DMS53 treated with DMSO at 0.1 percent for 48 hours (cell line): ENCODE measurements at regions not wholly inside any gene's neighbourhood (a gene's known extent, or its start where the extent isn't known, plus 50 kb on each side); places are given as distances from the start of the nearest gene placed in this dataset.
"Not testable (repeated sequence)": the region's sequence is repeated elsewhere in the genome, so short reads cannot be mapped to it uniquely, and the experiment has no call there.

ENCODE experiments used
- DNase-seq: peaks from one replicate; lab custom pipeline; 2025; ENCODE audit not compliant: unreplicated experiment; lab: John Stamatoyannopoulos, UW

DNA sequence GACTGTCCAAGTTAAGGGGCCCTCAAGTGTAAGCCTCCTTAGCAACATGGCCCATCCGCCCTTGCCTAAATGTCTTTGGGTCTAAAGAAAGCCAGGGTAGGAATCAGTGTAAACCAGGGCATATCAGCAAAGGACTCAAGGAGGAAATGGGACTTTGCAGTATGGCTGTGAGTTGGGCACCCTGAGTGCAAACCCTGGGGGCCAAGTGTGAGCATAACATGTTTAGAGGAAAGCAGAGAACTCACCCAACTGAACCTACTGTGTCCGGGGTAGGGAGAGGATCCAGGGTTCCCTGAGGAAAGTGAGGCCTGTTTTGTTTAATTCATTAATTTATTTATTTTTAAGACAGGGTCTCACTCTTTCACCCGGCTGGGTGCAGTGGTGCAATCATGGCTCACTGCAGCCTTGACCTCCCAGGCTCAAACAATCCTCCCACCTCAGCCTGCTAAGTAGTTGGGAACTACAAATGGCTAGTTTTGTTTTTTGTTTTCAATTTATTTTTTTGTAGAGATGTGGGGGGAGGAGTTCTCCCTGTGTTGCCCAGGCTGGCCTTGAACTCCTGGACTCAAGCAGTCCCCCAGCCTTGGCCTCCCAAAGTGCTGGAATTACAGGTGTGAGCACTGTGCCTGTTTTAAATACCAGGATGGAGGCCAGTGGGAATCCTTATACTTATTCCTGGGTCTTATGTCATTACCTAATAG, 51.0 kb upstream of the ACTR3 start:
- DNase-seq: no peak

DNA sequence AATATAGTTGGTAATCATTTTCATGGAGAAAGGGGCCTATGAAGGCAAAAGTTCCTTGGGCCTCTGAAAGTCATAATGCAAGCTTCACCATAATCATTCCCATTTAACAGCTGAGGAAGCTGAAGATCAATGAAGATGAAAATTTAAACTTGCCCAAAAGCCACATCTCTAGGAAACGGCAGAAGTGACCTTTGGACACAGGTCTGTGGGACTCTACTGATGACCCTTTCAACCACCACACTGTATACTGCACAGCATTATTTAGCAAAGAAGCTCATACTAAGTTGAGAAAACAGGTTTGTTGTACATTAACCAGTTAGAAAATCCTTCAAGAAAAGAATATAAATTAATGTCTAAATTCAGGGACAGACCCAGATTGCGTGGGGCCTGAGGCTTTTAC, 51.6 kb upstream of the ACTR3 start:
- DNase-seq: no peak

DNA sequence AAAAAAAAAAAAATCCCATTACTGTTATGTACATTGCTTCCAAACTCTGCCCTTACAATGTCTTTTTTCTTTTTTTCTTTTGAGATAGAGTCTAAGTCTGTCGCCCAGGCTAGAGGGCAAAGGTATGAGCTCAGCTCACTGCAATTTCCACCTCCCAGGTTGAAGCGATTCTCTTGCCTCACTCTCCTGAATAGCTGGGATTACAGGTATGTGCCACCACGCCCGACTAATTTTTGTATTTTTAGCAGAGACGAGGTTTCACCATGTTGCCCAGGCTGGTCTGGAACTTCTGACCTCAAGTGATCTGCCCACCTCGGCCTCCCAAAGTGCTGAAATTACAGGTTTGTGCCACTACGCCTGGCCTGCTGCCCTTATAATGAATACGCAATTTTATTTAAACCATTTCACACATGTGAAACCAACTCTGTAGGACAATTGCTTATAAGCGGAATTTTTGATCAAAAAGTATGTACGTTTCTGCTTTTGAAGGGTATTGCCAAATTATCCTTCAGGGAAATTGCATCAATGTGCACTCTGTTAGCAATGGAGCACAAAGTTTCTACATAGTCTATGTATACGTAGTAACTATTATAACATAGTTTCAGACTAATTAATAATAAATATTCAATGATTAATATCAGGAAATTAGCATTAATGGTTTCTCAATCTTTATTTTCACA, 55.7 kb upstream of the ACTR3 start:
- DNase-seq: no peak

DNA sequence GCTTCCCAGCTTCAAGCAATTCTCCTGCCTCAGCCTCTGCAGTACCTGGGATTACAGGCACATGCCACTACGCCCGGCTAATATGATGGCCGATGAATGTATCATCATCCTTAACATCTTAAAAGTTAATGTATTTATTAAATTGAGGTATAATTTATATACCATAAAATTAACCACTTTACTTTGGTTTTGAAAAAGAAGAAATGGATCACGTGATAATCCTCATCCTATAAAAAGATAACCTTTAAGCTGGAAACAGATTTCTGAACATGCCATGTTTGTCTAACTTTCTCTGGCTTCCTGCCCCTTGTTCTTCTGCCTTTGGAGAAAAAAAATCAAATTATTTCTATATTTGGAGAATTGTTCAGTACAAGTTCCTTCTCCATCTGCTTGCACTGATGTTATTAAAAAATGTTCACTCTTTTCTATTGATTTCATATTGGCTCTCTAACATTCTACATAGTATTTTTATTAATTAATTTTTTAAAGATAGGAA, 57.0 kb upstream of the ACTR3 start:
- DNase-seq: no peak

DNA sequence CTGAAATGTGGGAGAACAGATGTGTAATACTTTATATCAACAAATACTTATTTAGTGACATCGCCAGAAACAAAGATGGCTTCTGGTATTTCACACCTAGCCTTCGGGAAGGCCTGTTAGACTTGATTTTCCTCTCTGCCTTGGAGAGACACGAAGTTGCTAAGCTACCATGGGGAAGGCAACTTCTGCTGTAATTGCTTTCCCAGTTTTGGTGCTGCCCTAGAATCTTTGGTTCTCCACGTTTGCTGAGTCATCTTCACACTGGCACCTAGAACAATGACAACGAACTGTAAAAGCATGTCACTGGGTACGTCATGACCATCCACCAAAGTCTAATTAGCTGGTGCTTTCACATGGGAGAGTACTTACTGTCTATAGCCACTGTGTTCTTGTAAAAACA, 58.7 kb upstream of the ACTR3 start:
- DNase-seq: peak; percentile 56

DNA sequence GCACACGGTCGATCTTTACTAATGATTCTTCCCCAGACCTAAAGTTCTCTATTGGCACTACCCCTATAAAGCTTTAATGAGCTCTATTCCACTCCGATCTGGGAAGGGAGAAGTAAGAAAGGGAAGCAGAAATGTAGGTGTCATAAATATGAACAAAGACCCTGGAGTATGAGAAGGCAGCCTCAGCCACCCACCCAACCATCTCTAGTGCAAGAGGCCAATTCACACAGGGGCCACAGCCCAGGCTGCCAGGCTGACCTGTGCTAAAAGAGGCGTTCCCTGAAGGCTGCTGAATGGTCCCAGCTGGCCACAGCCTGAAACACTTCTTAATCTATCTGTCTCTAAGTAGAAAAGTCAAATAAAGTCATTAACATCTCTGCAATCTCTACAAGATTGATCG, 60.1 kb upstream of the ACTR3 start:
- DNase-seq: no peak

- no peak for DNase-seq
These were observed 60.6 kb upstream of the ACTR3 start for GRCh38 chr2:113829270-113829669.

GRCh38 chr2:113828049-113828742, 61.7 kb upstream of the ACTR3 start:
- no peak for DNase-seq

GRCh38 chr2:113827426-113827825, 62.5 kb upstream of the ACTR3 start:
- DNase-seq: no peak

- DNase-seq: no peak
These were observed 63.3 kb upstream of the ACTR3 start for GRCh38 chr2:113826346-113827285.

DNA sequence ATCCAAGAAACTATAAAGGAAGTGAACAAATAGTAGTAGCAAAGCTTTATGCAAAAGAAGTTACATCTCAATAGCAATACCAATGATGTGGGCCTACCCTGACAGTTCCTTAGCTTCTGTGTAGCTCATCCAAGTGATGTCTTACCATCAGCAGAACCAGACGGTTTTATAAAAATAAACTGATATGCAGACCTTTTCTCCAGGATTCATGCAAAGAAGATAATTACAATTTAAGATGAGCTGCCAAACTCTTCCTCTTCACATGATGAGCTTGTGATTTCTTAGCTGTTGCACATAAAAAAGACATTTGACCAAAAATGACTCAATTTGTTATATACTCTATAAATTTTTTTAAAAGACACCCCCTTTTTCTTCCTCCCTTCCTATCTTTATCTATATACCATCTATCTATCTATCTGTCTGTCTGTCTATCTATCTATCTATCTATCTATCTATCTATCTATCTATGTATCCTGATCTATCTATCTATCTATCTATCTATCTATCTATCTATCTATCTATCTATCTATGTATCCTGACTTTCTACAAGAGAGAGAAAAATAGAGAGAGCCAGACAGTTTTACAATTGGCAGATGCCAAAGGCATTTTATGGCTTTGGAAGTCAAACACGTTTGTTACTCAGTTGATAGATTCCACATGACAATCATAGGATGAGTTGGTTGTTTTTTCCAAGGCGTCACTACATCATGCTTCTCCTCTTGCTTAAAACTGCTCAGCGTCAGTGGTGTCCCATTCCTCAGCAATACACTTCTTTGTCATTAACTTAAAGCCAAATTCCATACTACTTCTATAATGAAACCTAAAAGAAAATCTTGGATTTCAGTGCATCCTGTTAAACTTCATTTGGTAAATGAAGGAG, 65.9 kb upstream of the ACTR3 start:
- DNase-seq: no peak

- no peak for DNase-seq
These were observed 65.8 kb upstream of the SLC35F5 start for GRCh38 chr2:113822087-113822815.

DNA sequence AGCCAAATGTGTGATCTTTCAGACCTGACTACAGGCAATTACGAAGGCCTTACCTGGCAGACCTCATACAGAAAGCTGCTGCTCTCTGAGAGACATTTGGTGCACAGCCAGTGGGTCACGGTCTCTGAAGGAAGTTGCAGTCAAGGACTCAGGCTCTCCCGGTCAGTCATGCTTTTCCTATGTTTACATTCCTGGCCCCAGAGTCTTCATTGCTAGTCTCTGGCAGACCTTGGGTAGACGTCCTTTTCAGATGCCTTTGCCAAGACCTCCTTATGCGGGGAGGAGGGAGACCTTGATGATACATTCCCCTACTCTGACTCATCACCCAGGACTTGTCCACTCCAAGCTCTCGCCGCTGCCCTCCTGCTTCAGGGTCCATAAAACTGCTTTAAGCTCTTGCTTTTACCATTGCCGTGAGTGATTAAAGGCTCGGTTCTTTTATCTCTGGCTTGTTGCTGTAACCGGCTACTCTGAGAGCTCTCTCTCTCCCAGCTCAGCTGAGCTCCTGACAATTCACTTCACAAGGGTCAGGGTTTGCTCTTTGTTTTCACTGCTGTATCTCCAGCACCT, 62.0 kb upstream of the SLC35F5 start:
- DNase-seq: peak; percentile 85

GRCh38 chr2:113813396-113813795, 57.0 kb upstream of the SLC35F5 start:
- DNase-seq: not testable (repeated sequence)

GRCh38 chr2:113812204-113812603, 55.8 kb upstream of the SLC35F5 start:
- DNase-seq: no peak

DNA sequence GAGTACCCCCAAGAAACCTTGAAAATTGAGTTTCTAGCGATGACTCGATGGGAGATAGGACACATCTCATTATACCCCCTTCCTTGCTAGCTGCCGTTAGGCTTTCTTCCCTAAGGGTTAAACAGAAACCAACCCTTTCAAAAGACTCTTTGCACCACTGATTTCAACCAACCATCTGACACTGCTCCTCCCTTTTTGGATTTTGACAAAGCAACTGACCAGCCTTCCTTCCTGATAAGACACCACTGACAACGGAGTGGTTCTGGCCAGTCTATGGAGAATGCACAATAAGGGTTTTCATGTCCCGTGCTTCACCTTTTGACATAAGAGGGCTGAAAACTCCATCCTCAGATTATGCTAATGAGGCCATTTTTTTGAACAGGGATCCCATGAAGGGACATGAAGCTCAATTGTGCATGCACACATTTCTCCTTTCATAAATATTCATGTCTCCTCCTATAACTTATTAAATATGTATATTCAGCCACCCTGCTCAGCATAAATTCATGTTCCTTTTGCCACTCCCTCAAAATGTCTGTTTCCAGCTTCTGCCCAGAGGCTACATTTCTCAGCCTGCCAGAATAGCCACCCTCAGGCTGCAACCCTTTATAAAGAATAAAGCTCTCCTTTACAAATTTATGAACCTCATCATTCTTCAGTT, 52.8 kb upstream of the SLC35F5 start:
- DNase-seq: no peak

GRCh38 chr2:113807721-113808120, 51.3 kb upstream of the SLC35F5 start:
- DNase-seq: no peak

- no peak for DNase-seq
These were observed 49.9 kb upstream of the SLC35F5 start for GRCh38 chr2:113806217-113806913.
